ENCODE measurements at regions not wholly inside any gene's neighbourhood (a gene's known extent, or its start where the extent isn't known, plus 50 kb on each side); places are given as distances from the start of the nearest gene placed in this dataset.

- no peaks in the 10 kb centered on the region for H3K36me3 ChIP-seq
- WGBS, 2 donors, result 61% methylated on average over 2 of the region's 2 CpGs
- H3K4me3 ChIP-seq (replicated peaks in 1 of 3), result no peak overlapping the region
- no peaks in the 10 kb centered on the region for H3K9me3 ChIP-seq
- no peak for DNase-seq
- H3K4me1 ChIP-seq, result peaks cover 0 to 3% of the 10 kb centered on the region in 2 donors
- TF ChIP-seq CTCF (IDR thresholded peaks at IDR 0.05), result no peak
- TF ChIP-seq POLR2A (IDR thresholded peaks at IDR 0.05), result no peak
- no peaks in the 10 kb centered on the region for H3K27me3 ChIP-seq
- intact Hi-C loops (cut with DNase I), result no loop called here
- no peak overlapping the region for H3K27ac ChIP-seq
Measured at GRCh38 chr11:98829971-98830370, 190.8 kb upstream of the CNTN5 start.

GRCh38 chr11:98834776-98835175, 186.0 kb upstream of the CNTN5 start:
- Histone ChIP-seq H3K4me1 (peaks cover 0 to 3% of the 10 kb centered on the region in 2 donors), H3K9me3 (no peaks in the 10 kb centered on the region), H3K27me3 (no peaks in the 10 kb centered on the region), H3K4me3 (replicated peaks in 1 of 3) (no peak overlapping the region), H3K36me3 (no peaks in the 10 kb centered on the region), H3K27ac (no peak overlapping the region)
- intact Hi-C loops (cut with DNase I), result no loop called here
- DNase-seq, result no peak
- 84 to 89% methylated on average over 4 of the region's 4 CpGs for WGBS, 2 donors
- TF ChIP-seq POLR2A (IDR thresholded peaks at IDR 0.05), result no peak
- no peak for TF ChIP-seq CTCF (IDR thresholded peaks at IDR 0.05)

GRCh38 chr11:98835335-98835734, 185.4 kb upstream of the CNTN5 start:
- H3K27ac ChIP-seq, result no peak overlapping the region
- H3K36me3 ChIP-seq, result no peaks in the 10 kb centered on the region
- no peak for DNase-seq
- H3K4me3 ChIP-seq (replicated peaks in 1 of 3), result no peak overlapping the region
- intact Hi-C loops (cut with DNase I), result no loop called here
- H3K9me3 ChIP-seq, result no peaks in the 10 kb centered on the region
- TF ChIP-seq CTCF (IDR thresholded peaks at IDR 0.05) (no peak), POLR2A (IDR thresholded peaks at IDR 0.05) (no peak)
- H3K4me1 ChIP-seq, result no peaks in the 10 kb centered on the region
- no peaks in the 10 kb centered on the region for H3K27me3 ChIP-seq
- 70 to 79% methylated on average over 2 of the region's 2 CpGs for WGBS, 2 donors

GRCh38 chr11:98836156-98836555, 184.6 kb upstream of the CNTN5 start:
- TF ChIP-seq POLR2A (IDR thresholded peaks at IDR 0.05) (no peak), CTCF (IDR thresholded peaks at IDR 0.05) (no peak)
- 70 to 81% methylated on average over 1 of the region's 1 CpG for WGBS, 2 donors
- Histone ChIP-seq H3K4me1 (no peaks in the 10 kb centered on the region), H3K36me3 (no peaks in the 10 kb centered on the region), H3K27me3 (no peaks in the 10 kb centered on the region), H3K27ac (no peak overlapping the region), H3K4me3 (replicated peaks in 1 of 3) (no peak overlapping the region), H3K9me3 (no peaks in the 10 kb centered on the region)
- intact Hi-C loops (cut with DNase I), result no loop called here
- DNase-seq, result no peak

GRCh38 chr11:98842187-98842586, 178.6 kb upstream of the CNTN5 start:
- H3K4me1 ChIP-seq, result no peaks in the 10 kb centered on the region
- TF ChIP-seq POLR2A (IDR thresholded peaks at IDR 0.05), result no peak
- no peak for TF ChIP-seq CTCF (IDR thresholded peaks at IDR 0.05)
- H3K27ac ChIP-seq, result no peak overlapping the region
- H3K9me3 ChIP-seq, result no peaks in the 10 kb centered on the region
- no peak overlapping the region for H3K4me3 ChIP-seq (replicated peaks in 1 of 3)
- DNase-seq, result no peak
- H3K36me3 ChIP-seq, result no peaks in the 10 kb centered on the region
- intact Hi-C loops (cut with DNase I), result no loop called here
- H3K27me3 ChIP-seq, result no peaks in the 10 kb centered on the region
